H9 (cell line): ENCODE measurements at regions not wholly inside any gene's neighbourhood (a gene's known extent, or its start where the extent isn't known, plus 50 kb on each side); places are given as distances from the start of the nearest gene placed in this dataset.

ENCODE experiments used
- DNase-seq: peaks from one replicate; pipeline ENCODE4 v3.0.0-alpha.2; 2017
- H2AFZ ChIP-seq: one replicate; pipeline ENCODE4 v1.6.1; 2013; ENCODE audit warnings: mild to moderate bottlenecking, low read length, control low read depth, moderate library complexity
- H2AK5ac ChIP-seq: 2 replicates; pipeline ENCODE4 v1.6.1; 2013; ENCODE audit warnings: low read length, control low read depth, mixed read lengths; ENCODE audit not compliant: insufficient read length
- H2BK120ac ChIP-seq: one replicate; pipeline ENCODE4 v1.6.1; 2013; ENCODE audit warnings: low read depth, mild to moderate bottlenecking, low read length, control low read depth, inconsistent platforms; ENCODE audit not compliant: poor library complexity, severe bottlenecking
- H2BK12ac ChIP-seq: 2 replicates; pipeline ENCODE4 v1.6.1; 2013; ENCODE audit warnings: low read length, control low read depth, mixed read lengths, low read depth; ENCODE audit not compliant: insufficient read length
- H2BK15ac ChIP-seq: 2 replicates; pipeline ENCODE4 v1.6.1; 2013; ENCODE audit warnings: low read depth, low read length, control low read depth
- H2BK20ac ChIP-seq: one replicate; pipeline ENCODE4 v1.6.1; 2013; ENCODE audit warnings: low read depth, mild to moderate bottlenecking, low read length, control low read depth, inconsistent platforms; ENCODE audit not compliant: poor library complexity, severe bottlenecking
- H2BK5ac ChIP-seq: 2 replicates; pipeline ENCODE4 v1.6.1; 2013; ENCODE audit warnings: low read length, control low read depth, mixed read lengths; ENCODE audit not compliant: insufficient read length
- H3K14ac ChIP-seq: 2 replicates; pipeline ENCODE4 v1.6.1; 2013; ENCODE audit warnings: low read length, control low read depth; ENCODE audit not compliant: insufficient read depth
- H3K18ac ChIP-seq: 2 replicates; pipeline ENCODE4 v1.6.1; 2013; ENCODE audit warnings: low read depth, mild to moderate bottlenecking, mixed read lengths, low read length, control low read depth; ENCODE audit not compliant: insufficient read length
- H3K23ac ChIP-seq: 2 replicates; pipeline ENCODE4 v1.6.1; 2013; ENCODE audit warnings: low read length, control low read depth, mixed read lengths, low read depth; ENCODE audit not compliant: insufficient read length
- H3K23me2 ChIP-seq: 2 replicates; pipeline ENCODE4 v1.6.1; 2013; ENCODE audit warnings: low read depth, mild to moderate bottlenecking, mixed read lengths, low read length, control low read depth; ENCODE audit not compliant: insufficient read length, poor library complexity, severe bottlenecking
- H3K27ac ChIP-seq: 2 replicates; pipeline ENCODE4 v1.5.1; 2013; ENCODE audit warnings: low read length, control low read depth, mixed read lengths, low read depth; ENCODE audit not compliant: insufficient read length
- H3K27me3 ChIP-seq: 2 replicates; pipeline ENCODE4 v1.6.1; 2013; ENCODE audit warnings: low read length, control low read depth, inconsistent platforms; ENCODE audit not compliant: insufficient read depth
- H3K4ac ChIP-seq: 2 replicates; pipeline ENCODE4 v1.6.1; 2013; ENCODE audit warnings: low read depth, mild to moderate bottlenecking, control low read depth, inconsistent platforms, low read length, moderate library complexity
- H3K4me1 ChIP-seq: 2 replicates; pipeline ENCODE4 v1.6.1; 2013; ENCODE audit warnings: low read length, control low read depth, inconsistent platforms; ENCODE audit not compliant: insufficient read depth
- H3K4me2 ChIP-seq: 2 replicates; pipeline ENCODE4 v1.6.1; 2013; ENCODE audit warnings: low read length, control low read depth, mixed read lengths; ENCODE audit not compliant: insufficient read length, insufficient read depth
- H3K56ac ChIP-seq: 2 replicates; pipeline ENCODE4 v1.6.1; 2013; ENCODE audit warnings: low read depth, mild to moderate bottlenecking, mixed read lengths, low read length, control low read depth; ENCODE audit not compliant: insufficient read length
- H3K79me1 ChIP-seq: 2 replicates; pipeline ENCODE4 v1.6.1; 2013; ENCODE audit warnings: low read depth, mild to moderate bottlenecking, moderate library complexity, low read length, control low read depth, inconsistent platforms; ENCODE audit not compliant: insufficient read depth, poor library complexity, severe bottlenecking
- H3K79me2 ChIP-seq: 2 replicates; pipeline ENCODE4 v1.6.1; 2013; ENCODE audit warnings: low read length, control low read depth, inconsistent platforms; ENCODE audit not compliant: insufficient read depth
- H3K9ac ChIP-seq: 2 replicates; pipeline ENCODE4 v1.6.1; 2013; ENCODE audit warnings: low read length, control low read depth, mixed read lengths; ENCODE audit not compliant: insufficient read length; ENCODE audit errors: extremely low read depth
- H3K9me3 ChIP-seq: one replicate; pipeline ENCODE4 v1.6.1; 2013; ENCODE audit warnings: low read depth, low read length, inconsistent platforms; ENCODE audit not compliant: control insufficient read depth
- H3T11ph ChIP-seq: one replicate; pipeline ENCODE4 v1.6.1; 2013; ENCODE audit warnings: mild to moderate bottlenecking, low read length, control low read depth, inconsistent platforms
- H4K20me1 ChIP-seq: one replicate; pipeline ENCODE4 v1.6.1; 2013; ENCODE audit not compliant: control insufficient read depth, insufficient read length, insufficient read depth
- H4K5ac ChIP-seq: 2 replicates; pipeline ENCODE4 v1.6.1; 2013; ENCODE audit warnings: low read depth, mild to moderate bottlenecking, mixed read lengths, low read length, control low read depth; ENCODE audit not compliant: insufficient read length
- H4K8ac ChIP-seq: replicated peaks from 2 replicates; pipeline ENCODE4 v1.6.1; 2013; ENCODE audit warnings: low read length, control low read depth, mixed read lengths, low read depth; ENCODE audit not compliant: insufficient read length
- H4K91ac ChIP-seq: 2 replicates; pipeline ENCODE4 v1.6.1; 2013; ENCODE audit warnings: low read depth, mild to moderate bottlenecking, moderate library complexity, mixed read lengths, low read length, control low read depth; ENCODE audit not compliant: insufficient read length
- H3K27ac Mint-ChIP-seq, 3 experiments: 2 replicates in 2 of 3; 3 replicates in 1 of 3; pipeline ENCODE4 v1.8.0; 2020 to 2021; ENCODE audit warnings: mixed read lengths in 3 of 3, mild to moderate bottlenecking in 1 of 3, moderate library complexity in 1 of 3
- H3K27me3 Mint-ChIP-seq: 2 replicates; pipeline ENCODE4 v1.8.0; 2021; ENCODE audit warnings: low read depth, mild to moderate bottlenecking, moderate library complexity, mixed read lengths
- H3K36me3 Mint-ChIP-seq, 3 experiments: 2 replicates in 2 of 3; 3 replicates in 1 of 3; pipeline ENCODE4 v1.8.0; 2020 to 2021; ENCODE audit warnings: low read depth in 3 of 3, mixed read lengths in 3 of 3; ENCODE audit not compliant: insufficient read depth in 1 of 3
- H3K4me1 Mint-ChIP-seq, 2 experiments: 2 replicates each; pipeline ENCODE4 v1.8.0; 2020; ENCODE audit warnings: mixed read lengths in 2 of 2
- H3K4me3 Mint-ChIP-seq, 2 experiments: 2 replicates in 1 of 2; 3 replicates in 1 of 2; pipeline ENCODE4 v1.8.0; 2020 to 2021; ENCODE audit warnings: mild to moderate bottlenecking in 2 of 2, mixed read lengths in 2 of 2, moderate library complexity in 1 of 2
- H3K9me3 Mint-ChIP-seq, 2 experiments: 2 replicates in 1 of 2; 3 replicates in 1 of 2; pipeline ENCODE4 v1.8.0; 2020; ENCODE audit warnings: mild to moderate bottlenecking in 2 of 2, mixed read lengths in 2 of 2, moderate library complexity in 1 of 2
- CTCF ChIP-seq: fragments of 200-600 bp; sonication (generic); conservative IDR thresholded peaks from 3 replicates; pipeline ENCODE4 v1.8.0; 2021; ENCODE audit warnings: antibody characterized with exemption, mild to moderate bottlenecking
- WGBS: extraction: QIAGEN DNeasy Blood & Tissue Kit; methylation state at CpG from one replicate; pipeline ENCODE4 v1.1.7; 2013; ENCODE audit warnings: missing lambda C conversion rate, low lambda C conversion rate, mixed read lengths; ENCODE audit not compliant: insufficient read length; ENCODE audit errors: extremely low coverage; 5-methylcytosine and 5-hydroxymethylcytosine counted together

GRCh38 chr20:20765696-20766365, 53.4 kb upstream of the RALGAPA2 start:
- Mint-ChIP-seq H3K27me3 (peaks cover 1% of the 10 kb centered on the region; the same call in 1 of the 2 replicates), H3K4me1 (peaks cover 0 to 4% of the 10 kb centered on the region in 2 experiments; a peak in 1 of 4 replicates)

More at GRCh38 chr20:20765696-20766365, 53.4 kb upstream of the RALGAPA2 start:
- H3K9me3 Mint-ChIP-seq: peaks cover 27 to 37% of the 10 kb centered on the region in 2 experiments
- Histone ChIP-seq H3K14ac (no peak overlapping the region), H3T11ph (no peak overlapping the region), H3K56ac (no peak overlapping the region), H2AFZ (no peak overlapping the region), H3K23ac (no peak overlapping the region), H3K4me2 (no peak overlapping the region), H4K91ac (no peak overlapping the region), H3K9me3 (peaks cover 5% of the 10 kb centered on the region), H3K9ac (no peak overlapping the region), H3K4me1 (no peaks in the 10 kb centered on the region), H3K79me2 (no peaks in the 10 kb centered on the region), H3K23me2 (no peaks in the 10 kb centered on the region), H2BK5ac (no peak overlapping the region), H2AK5ac (no peak overlapping the region), H2BK120ac (no peak overlapping the region), H2BK12ac (no peak overlapping the region), H3K27ac (no peak overlapping the region), H3K4ac (no peak overlapping the region), H4K20me1 (no peaks in the 10 kb centered on the region), H2BK15ac (no peak overlapping the region), H3K18ac (no peak overlapping the region), H2BK20ac (no peak overlapping the region), H4K5ac (no peak overlapping the region), H3K27me3 (no peaks in the 10 kb centered on the region), H3K79me1 (no peaks in the 10 kb centered on the region), H4K8ac (no peak overlapping the region)
- no peak overlapping the region for H3K27ac Mint-ChIP-seq
- no peak for DNase-seq
- H3K4me3 Mint-ChIP-seq: no peak overlapping the region
- peaks cover 5 to 19% (median 12%) of the 10 kb centered on the region in 3 experiments for H3K36me3 Mint-ChIP-seq
- TF ChIP-seq CTCF: no peak
- no CpG with 5 or more reads among the region's 4 CpGs for WGBS
